A549 (cell line): ENCODE measurements at regions not wholly inside any gene's neighbourhood (a gene's known extent, or its start where the extent isn't known, plus 50 kb on each side); places are given as distances from the start of the nearest gene placed in this dataset.

ENCODE experiments used
- ATAC-seq, 2 experiments: fragments of 200-7000 bp in 1 of 2; fragments of >200 bp in 1 of 2; cut with Nextera tagmentation in 1 of 2; cut with Tn5 transposase in 1 of 2; 3 replicates each; pipeline versions ENCODE4 v1.8.0 to v1.9.1; 2018 to 2020; ENCODE audit warnings: mild to moderate bottlenecking in 1 of 2, moderate library complexity in 1 of 2
- CTCF ChIA-PET: fragments of 300-600 bp; sonication (Branson Sonifier 250); formaldehyde crosslinking; extraction: SDS; loops from one replicate; lab custom pipeline; 2021; ENCODE audit warnings: antibody characterized with exemption, inconsistent platforms; lab: Yijun Ruan, JAX
- POLR2A ChIA-PET: fragments of 350-600 bp; formaldehyde crosslinking; extraction: SDS; loops from one replicate; lab custom pipeline; 2021; ENCODE audit warnings: antibody characterized with exemption, inconsistent platforms; lab: Yijun Ruan, JAX
- DNase-seq, 2 experiments: peaks; one replicate each; pipeline versions ENCODE4 v3.0.0 to v3.0.0-alpha.2; 2011 to 2016; ENCODE audit warnings: low read depth in 1 of 2, low spot score in 1 of 2
- FAIRE-seq: peaks from 2 replicates; lab custom pipeline; 2011; peaks lifted over from hg19 to GRCh38; lab: Jason Lieb, UNC
- H3K27ac ChIP-seq, 2 experiments: fragments of >200 bp; sonication (Bioruptor Twin); formaldehyde crosslinking; 3 replicates each; pipeline ENCODE4 v1.5.1; 2016 to 2017
- H3K4me1 ChIP-seq: fragments of >200 bp; sonication (Bioruptor Twin); formaldehyde crosslinking; 3 replicates; pipeline ENCODE4 v1.6.1; 2016
- H3K4me2 ChIP-seq: fragments of >200 bp; sonication (Bioruptor Twin); formaldehyde crosslinking; 3 replicates; pipeline ENCODE4 v1.6.1; 2016
- H3K4me3 ChIP-seq: fragments of >200 bp; sonication (Bioruptor Twin); formaldehyde crosslinking; 3 replicates; pipeline ENCODE4 v1.5.1; 2016
- H3K9me3 ChIP-seq: fragments of >200 bp; sonication (Bioruptor Twin); formaldehyde crosslinking; 3 replicates; pipeline ENCODE4 v1.6.1; 2016
- CBX2 ChIP-seq: fragments of 200-600 bp; sonication (generic); IDR thresholded peaks from 2 replicates; pipeline ENCODE4 v1.6.1; 2016; ENCODE audit warnings: low read depth, mild to moderate bottlenecking, borderline replicate concordance
- CEBPB ChIP-seq, 2 experiments: fragments of >200 bp in 1 of 2; sonication (Bioruptor Twin) in 1 of 2; formaldehyde crosslinking in 1 of 2; IDR thresholded peaks; 2 replicates each; pipeline ENCODE4 v1.6.1; 2012 to 2016
- EHF ChIP-seq: fragments of 250-450 bp; sonication (Bioruptor Pico); IDR thresholded peaks from 2 replicates; pipeline ENCODE4 v1.5.0; 2020; ENCODE audit warnings: mild to moderate bottlenecking
- FOXS1 ChIP-seq: fragments of 250-450 bp; sonication (Bioruptor Pico); IDR thresholded peaks from 2 replicates; pipeline ENCODE4 v1.5.0; 2020; ENCODE audit warnings: mild to moderate bottlenecking, moderate library complexity
- HDAC2 ChIP-seq: fragments of 200-600 bp; sonication (generic); IDR thresholded peaks from 2 replicates; pipeline ENCODE4 v1.6.1; 2016
- KDM1A ChIP-seq: fragments of 200-600 bp; sonication (generic); IDR thresholded peaks from 2 replicates; pipeline ENCODE4 v1.6.1; 2016; ENCODE audit warnings: low read depth, mild to moderate bottlenecking
- KDM5A ChIP-seq: fragments of 200-600 bp; sonication (generic); IDR thresholded peaks from 2 replicates; pipeline ENCODE4 v1.6.1; 2016; ENCODE audit warnings: antibody characterized with exemption, mild to moderate bottlenecking
- MAZ ChIP-seq: fragments of 150-350 bp; IDR thresholded peaks from 2 replicates; pipeline ENCODE4 v1.6.1; 2014; ENCODE audit warnings: antibody characterized with exemption, low read depth, low read length, borderline replicate concordance
- NFE2L2 ChIP-seq: fragments of 150-350 bp; conservative IDR thresholded peaks from 2 replicates; pipeline ENCODE4 v1.6.1; 2014; ENCODE audit warnings: low read length
- NPAS2 ChIP-seq: fragments of 250-450 bp; sonication (Bioruptor Pico); IDR thresholded peaks from 2 replicates; pipeline ENCODE4 v1.8.0; 2022; ENCODE audit warnings: mild to moderate bottlenecking, moderate library complexity, borderline replicate concordance
- RAD21 ChIP-seq, 2 experiments: fragments of >200 bp in 1 of 2; sonication (Bioruptor Twin) in 1 of 2; formaldehyde crosslinking in 1 of 2; IDR thresholded peaks in 1 of 2; conservative IDR thresholded peaks in 1 of 2; 2 replicates in 1 of 2; 3 replicates in 1 of 2; pipeline ENCODE4 v1.6.1; 2012 to 2018; ENCODE audit warnings: inconsistent platforms in 1 of 2
- RFX5 ChIP-seq: fragments of 450-650 bp; IDR thresholded peaks from 2 replicates; pipeline ENCODE4 v1.7.1; 2014; ENCODE audit warnings: antibody characterized with exemption, mild to moderate bottlenecking, moderate library complexity
- SMC3 ChIP-seq: fragments of >200 bp; sonication (Bioruptor Twin); formaldehyde crosslinking; IDR thresholded peaks from 3 replicates; pipeline ENCODE4 v1.6.1; 2018; ENCODE audit warnings: inconsistent platforms
- TFCP2L1 ChIP-seq: fragments of 250-450 bp; sonication (Bioruptor Pico); IDR thresholded peaks from 2 replicates; pipeline ENCODE4 v1.5.0; 2021; ENCODE audit warnings: mild to moderate bottlenecking
- ZSCAN20 ChIP-seq: fragments of 250-450 bp; sonication (Bioruptor Pico); IDR thresholded peaks from 2 replicates; pipeline ENCODE4 v1.8.0; 2022; ENCODE audit warnings: mild to moderate bottlenecking, moderate library complexity
- WGBS: methylation state at CpG from one replicate; pipeline ENCODE4 v1.1.6; 2017; ENCODE audit errors: missing lambda C conversion rate; 5-methylcytosine and 5-hydroxymethylcytosine counted together
- TF ChIP-seq, protein P1 (sequence below): fragments of 250-450 bp; sonication (Bioruptor Pico); IDR thresholded peaks from 2 replicates; pipeline ENCODE4 v1.5.0; 2020; ENCODE audit warnings: low read depth, mild to moderate bottlenecking, moderate library complexity
- TF ChIP-seq, protein P2 (sequence below): fragments of 150-350 bp; IDR thresholded peaks from 2 replicates; pipeline ENCODE4 v1.6.1; 2014; ENCODE audit warnings: low read depth, mild to moderate bottlenecking, low read length
- TF ChIP-seq, protein P3 (sequence below): IDR thresholded peaks from 2 replicates; pipeline ENCODE4 v1.6.1; 2012
- TF ChIP-seq, protein P4 (sequence below): fragments of >200 bp; sonication (Bioruptor Twin); formaldehyde crosslinking; IDR thresholded peaks from 3 replicates; pipeline ENCODE4 v1.5.1; 2016
- TF ChIP-seq, protein P5 (sequence below): fragments of 450-650 bp; IDR thresholded peaks from 2 replicates; pipeline ENCODE4 v1.6.1; 2014; ENCODE audit warnings: antibody characterized with exemption

DNA sequence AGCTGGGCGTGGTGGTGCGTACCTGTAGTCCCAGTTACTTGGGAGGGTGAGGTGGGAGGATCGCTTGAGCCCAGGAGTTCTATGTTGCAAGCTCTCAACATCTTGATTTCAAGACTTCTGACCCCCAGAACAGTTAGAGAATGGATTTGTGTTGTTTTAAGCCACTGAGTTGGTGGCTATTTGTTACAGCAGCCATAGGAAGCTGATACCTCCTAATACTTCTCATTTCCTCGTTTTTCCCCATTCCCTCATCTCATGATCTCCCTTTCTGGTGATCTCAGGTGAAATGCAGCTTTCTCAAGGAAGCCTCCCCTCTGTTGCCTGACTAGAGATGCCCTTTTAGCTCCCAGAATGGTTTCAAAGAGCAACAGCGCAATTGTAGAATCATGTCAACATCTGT, 378.8 kb downstream of the TYW1 start:
- no peak for TF ChIP-seq TFCP2L1
- no peak for TF ChIP-seq MAZ
- no peak for TF ChIP-seq KDM5A
- TF ChIP-seq, protein P1, sequence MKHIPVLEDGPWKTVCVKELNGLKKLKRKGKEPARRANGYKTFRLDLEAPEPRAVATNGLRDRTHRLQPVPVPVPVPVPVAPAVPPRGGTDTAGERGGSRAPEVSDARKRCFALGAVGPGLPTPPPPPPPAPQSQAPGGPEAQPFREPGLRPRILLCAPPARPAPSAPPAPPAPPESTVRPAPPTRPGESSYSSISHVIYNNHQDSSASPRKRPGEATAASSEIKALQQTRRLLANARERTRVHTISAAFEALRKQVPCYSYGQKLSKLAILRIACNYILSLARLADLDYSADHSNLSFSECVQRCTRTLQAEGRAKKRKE (CRISPR knock-in tag) = no peak
- no peak for TF ChIP-seq NPAS2 (CRISPR knock-in tag)
- no peak for TF ChIP-seq KDM1A
- TF ChIP-seq EHF (CRISPR knock-in tag) = no peak
- TF ChIP-seq RFX5 = no peak
- no peak for TF ChIP-seq ZSCAN20 (CRISPR knock-in tag)
- no peak for TF ChIP-seq FOXS1 (CRISPR knock-in tag)
- TF ChIP-seq CEBPB (IDR thresholded peaks at IDR 0.05) = no peak
- no peak for TF ChIP-seq CBX2
- Histone ChIP-seq H3K9me3 (peaks cover 5% of the 10 kb centered on the region; the same call in 2 of the 3 replicates), H3K4me2 (no peak overlapping the region), H3K27ac (no peak overlapping the region), H3K4me1 (peaks cover 4% of the 10 kb centered on the region; the same call in 1 of the 3 replicates), H3K4me3 (no peak overlapping the region)
- ChIA-PET CTCF (interaction anchor here (1.2 kb wide), 1 partner anchor 250 kb away, joined by 3 read pairs; no protein-coding TSS in a partner anchor), POLR2A (no interaction called here)
- 30% methylated on average over 5 of the region's 5 CpGs for WGBS
- no peak for ATAC-seq
- no peak for FAIRE-seq
- no peak for DNase-seq

DNA sequence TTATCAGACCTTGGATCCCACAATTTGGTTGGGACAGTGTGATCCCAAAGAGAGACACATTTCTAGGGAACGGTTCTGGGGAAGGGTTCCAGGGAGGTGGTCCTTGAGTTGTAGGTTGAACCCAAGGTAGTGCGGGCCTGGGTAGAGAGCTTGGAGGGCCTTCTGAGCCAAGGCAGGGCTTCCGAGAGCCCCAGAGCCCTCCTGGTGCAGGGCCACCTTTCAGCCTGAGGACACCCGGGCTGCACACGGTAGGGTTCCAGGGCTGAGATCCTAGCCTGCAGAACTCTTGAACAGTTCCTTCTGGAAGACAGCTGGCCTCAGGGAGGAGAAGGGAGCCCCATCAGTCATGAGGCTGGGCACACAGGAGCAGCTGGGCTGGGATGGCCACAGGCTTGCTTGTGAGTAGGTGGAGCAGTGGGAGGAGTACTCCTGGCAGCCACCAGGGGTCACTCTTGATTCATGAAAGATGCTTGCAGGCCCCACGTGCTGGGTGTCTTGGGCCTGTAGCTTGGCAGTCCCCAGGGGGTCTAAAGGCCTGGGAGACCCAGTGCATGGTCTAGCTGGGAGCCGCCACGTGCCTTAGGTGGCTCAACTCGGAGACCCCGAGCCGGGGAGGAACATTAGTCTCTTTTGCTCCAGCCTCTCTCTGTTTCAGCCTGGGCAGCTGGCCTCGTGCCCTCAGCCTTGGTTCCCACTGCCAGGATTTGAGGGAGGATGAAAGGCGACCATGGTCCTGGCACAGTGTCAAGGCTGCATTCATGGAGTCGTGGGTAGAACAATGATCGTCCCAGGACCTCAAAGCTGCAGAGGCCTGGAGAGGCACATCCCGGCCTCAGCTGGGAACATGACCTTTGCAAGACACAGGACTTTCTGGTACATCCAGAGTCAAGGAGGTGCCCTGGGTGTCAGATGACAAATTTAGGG, 381.6 kb downstream of the TYW1 start:
- Histone ChIP-seq H3K27ac (no peak overlapping the region), H3K4me1 (no peaks in the 10 kb centered on the region), H3K9me3 (peaks cover 5% of the 10 kb centered on the region; the same call in 2 of the 3 replicates), H3K4me2 (no peak overlapping the region), H3K4me3 (no peak overlapping the region)
- ChIA-PET CTCF (interaction anchor here (0.6 to 2.6 kb wide), 12 partner anchors 10 to 247 kb away, joined by 3 to 23 read pairs (median 4); no protein-coding TSS in a partner anchor), POLR2A (interaction anchor here (0.6 kb wide), 1 partner anchor 799 kb away, joined by 3 read pairs; no protein-coding TSS in a partner anchor)
- peak; percentile 57 to 78 for DNase-seq
- ATAC-seq = peak; percentile 92 to 99
- no peak for FAIRE-seq
- TF ChIP-seq, protein P2, sequence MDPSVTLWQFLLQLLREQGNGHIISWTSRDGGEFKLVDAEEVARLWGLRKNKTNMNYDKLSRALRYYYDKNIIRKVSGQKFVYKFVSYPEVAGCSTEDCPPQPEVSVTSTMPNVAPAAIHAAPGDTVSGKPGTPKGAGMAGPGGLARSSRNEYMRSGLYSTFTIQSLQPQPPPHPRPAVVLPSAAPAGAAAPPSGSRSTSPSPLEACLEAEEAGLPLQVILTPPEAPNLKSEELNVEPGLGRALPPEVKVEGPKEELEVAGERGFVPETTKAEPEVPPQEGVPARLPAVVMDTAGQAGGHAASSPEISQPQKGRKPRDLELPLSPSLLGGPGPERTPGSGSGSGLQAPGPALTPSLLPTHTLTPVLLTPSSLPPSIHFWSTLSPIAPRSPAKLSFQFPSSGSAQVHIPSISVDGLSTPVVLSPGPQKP = no peak
- TF ChIP-seq SMC3 (peak; percentile 62), RAD21 (conservative IDR thresholded peaks at IDR 0.05 in 1 of 2, IDR thresholded peaks at IDR 0.05 in 1 of 2) (peak; percentile 84 to 88), NFE2L2 (no peak), CBX2 (no peak), HDAC2 (no peak)
- TF ChIP-seq, protein P3, sequence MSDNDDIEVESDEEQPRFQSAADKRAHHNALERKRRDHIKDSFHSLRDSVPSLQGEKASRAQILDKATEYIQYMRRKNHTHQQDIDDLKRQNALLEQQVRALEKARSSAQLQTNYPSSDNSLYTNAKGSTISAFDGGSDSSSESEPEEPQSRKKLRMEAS = peak; percentile 89
- TF ChIP-seq, protein P4, sequence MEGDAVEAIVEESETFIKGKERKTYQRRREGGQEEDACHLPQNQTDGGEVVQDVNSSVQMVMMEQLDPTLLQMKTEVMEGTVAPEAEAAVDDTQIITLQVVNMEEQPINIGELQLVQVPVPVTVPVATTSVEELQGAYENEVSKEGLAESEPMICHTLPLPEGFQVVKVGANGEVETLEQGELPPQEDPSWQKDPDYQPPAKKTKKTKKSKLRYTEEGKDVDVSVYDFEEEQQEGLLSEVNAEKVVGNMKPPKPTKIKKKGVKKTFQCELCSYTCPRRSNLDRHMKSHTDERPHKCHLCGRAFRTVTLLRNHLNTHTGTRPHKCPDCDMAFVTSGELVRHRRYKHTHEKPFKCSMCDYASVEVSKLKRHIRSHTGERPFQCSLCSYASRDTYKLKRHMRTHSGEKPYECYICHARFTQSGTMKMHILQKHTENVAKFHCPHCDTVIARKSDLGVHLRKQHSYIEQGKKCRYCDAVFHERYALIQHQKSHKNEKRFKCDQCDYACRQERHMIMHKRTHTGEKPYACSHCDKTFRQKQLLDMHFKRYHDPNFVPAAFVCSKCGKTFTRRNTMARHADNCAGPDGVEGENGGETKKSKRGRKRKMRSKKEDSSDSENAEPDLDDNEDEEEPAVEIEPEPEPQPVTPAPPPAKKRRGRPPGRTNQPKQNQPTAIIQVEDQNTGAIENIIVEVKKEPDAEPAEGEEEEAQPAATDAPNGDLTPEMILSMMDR = peak; percentile 67
- TF ChIP-seq, protein P5, sequence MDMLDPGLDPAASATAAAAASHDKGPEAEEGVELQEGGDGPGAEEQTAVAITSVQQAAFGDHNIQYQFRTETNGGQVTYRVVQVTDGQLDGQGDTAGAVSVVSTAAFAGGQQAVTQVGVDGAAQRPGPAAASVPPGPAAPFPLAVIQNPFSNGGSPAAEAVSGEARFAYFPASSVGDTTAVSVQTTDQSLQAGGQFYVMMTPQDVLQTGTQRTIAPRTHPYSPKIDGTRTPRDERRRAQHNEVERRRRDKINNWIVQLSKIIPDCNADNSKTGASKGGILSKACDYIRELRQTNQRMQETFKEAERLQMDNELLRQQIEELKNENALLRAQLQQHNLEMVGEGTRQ = peak; percentile 58
- WGBS = 32% methylated on average over 11 of the region's 16 CpGs
